Cardiac muscle cell (in vitro differentiated cells and primary cell): ENCODE measurements at regions not wholly inside any gene's neighbourhood (a gene's known extent, or its start where the extent isn't known, plus 50 kb on each side); places are given as distances from the start of the nearest gene placed in this dataset.

ENCODE experiments used
- DNase-seq, 2 donors: peaks; one replicate each; pipeline versions ENCODE4 v3.0.0 to v3.0.0-alpha.2; 2010 to 2017; ENCODE audit warnings: low read depth in 1 of 2, low spot score in 1 of 2
- H3K27ac ChIP-seq: fragments of 200-600 bp; sonication (generic); 2 replicates; pipeline ENCODE4 v1.5.1; 2016
- H3K27me3 ChIP-seq: fragments of 200-600 bp; sonication (generic); 2 replicates; pipeline ENCODE4 v1.6.0; 2016; ENCODE audit warnings: control low read depth
- H3K36me3 ChIP-seq: fragments of 200-600 bp; sonication (generic); 2 replicates; pipeline ENCODE4 v1.5.1; 2016; ENCODE audit warnings: control low read depth
- H3K4me1 ChIP-seq: fragments of 200-600 bp; sonication (generic); 2 replicates; pipeline ENCODE4 v1.8.1; 2017; ENCODE audit warnings: low read depth, mild to moderate bottlenecking, mixed run types
- H3K4me3 ChIP-seq: fragments of 200-600 bp; sonication (generic); 2 replicates; pipeline ENCODE4 v1.5.1; 2016; ENCODE audit warnings: mild to moderate bottlenecking
- H3K9me3 ChIP-seq: fragments of 200-600 bp; sonication (generic); 2 replicates; pipeline ENCODE4 v1.5.1; 2017; ENCODE audit warnings: low read depth, mild to moderate bottlenecking, control low read depth
- TF ChIP-seq, protein P1 (sequence below): IDR thresholded peaks from 2 replicates; pipeline ENCODE4 v1.5.1; 2012; ENCODE audit warnings: low read depth, mild to moderate bottlenecking, low read length

DNA sequence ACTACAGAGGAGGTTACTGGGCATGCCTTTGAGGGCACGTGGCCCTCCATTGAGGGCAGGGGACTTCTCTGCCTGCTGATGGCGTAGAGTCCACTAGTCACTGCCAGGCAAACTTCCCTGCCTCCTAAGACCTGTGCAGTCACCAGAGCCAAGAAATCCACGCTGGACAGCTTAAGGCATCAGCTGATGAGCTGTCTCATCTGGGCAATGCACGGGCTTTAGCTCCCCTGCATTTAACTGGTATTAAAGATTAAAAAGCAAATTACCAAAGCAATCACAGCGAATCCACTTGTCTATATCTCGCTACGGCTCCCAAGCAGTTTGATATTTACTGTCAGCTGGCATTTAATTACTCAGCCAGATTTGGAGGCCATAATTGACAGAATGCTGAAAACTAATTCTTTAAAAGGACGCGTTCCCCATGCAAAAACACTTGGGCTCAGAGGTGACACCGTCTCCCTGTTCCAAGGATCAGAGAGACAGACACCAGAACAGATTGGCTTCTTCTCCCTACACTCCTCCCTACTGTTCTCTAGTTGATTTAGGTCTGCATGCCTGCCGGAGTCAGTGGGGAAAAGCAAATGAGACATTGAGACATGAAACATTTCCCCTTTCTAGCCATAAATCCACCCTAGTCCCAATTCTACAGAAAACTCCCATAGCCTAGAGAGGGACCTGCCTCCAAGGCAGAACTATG, 68.5 kb downstream of the SPATA19 start:
- Histone ChIP-seq H3K4me1 (no peaks in the 10 kb centered on the region), H3K27me3 (no peaks in the 10 kb centered on the region), H3K36me3 (no peaks in the 10 kb centered on the region), H3K27ac (no peak overlapping the region), H3K9me3 (no peaks in the 10 kb centered on the region), H3K4me3 (no peak overlapping the region)
- DNase-seq, result no peak
- TF ChIP-seq, protein P1, sequence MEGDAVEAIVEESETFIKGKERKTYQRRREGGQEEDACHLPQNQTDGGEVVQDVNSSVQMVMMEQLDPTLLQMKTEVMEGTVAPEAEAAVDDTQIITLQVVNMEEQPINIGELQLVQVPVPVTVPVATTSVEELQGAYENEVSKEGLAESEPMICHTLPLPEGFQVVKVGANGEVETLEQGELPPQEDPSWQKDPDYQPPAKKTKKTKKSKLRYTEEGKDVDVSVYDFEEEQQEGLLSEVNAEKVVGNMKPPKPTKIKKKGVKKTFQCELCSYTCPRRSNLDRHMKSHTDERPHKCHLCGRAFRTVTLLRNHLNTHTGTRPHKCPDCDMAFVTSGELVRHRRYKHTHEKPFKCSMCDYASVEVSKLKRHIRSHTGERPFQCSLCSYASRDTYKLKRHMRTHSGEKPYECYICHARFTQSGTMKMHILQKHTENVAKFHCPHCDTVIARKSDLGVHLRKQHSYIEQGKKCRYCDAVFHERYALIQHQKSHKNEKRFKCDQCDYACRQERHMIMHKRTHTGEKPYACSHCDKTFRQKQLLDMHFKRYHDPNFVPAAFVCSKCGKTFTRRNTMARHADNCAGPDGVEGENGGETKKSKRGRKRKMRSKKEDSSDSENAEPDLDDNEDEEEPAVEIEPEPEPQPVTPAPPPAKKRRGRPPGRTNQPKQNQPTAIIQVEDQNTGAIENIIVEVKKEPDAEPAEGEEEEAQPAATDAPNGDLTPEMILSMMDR, result no peak

- Histone ChIP-seq H3K27me3 (no peaks in the 10 kb centered on the region), H3K9me3 (no peaks in the 10 kb centered on the region), H3K36me3 (no peaks in the 10 kb centered on the region), H3K4me3 (no peak overlapping the region), H3K4me1 (no peaks in the 10 kb centered on the region), H3K27ac (no peak overlapping the region)
- DNase-seq, result no peak
- TF ChIP-seq, protein P1, result no peak
These were observed 82.8 kb downstream of the SPATA19 start for GRCh38 chr11:133762538-133762937.

DNA sequence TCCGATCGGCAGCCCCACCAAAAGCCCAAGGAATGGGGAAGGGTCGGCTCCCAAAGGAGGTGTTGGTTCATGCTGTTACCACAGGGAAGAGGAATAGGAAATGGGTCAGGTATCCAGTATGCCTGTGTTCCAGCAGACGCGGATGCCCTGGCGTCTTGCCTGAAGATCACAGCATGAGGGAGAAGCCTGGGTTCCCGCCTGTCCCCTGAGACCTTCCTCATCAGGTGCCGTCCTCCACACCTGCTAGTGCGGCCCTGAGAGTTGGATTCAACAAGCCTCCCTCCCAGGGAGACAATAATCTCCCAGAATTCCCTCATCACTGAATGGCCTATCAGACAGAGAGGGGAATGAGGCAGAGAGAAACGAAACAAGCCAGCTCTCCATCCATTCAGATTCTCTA, 92.2 kb downstream of the SPATA19 start:
- Histone ChIP-seq H3K36me3 (no peaks in the 10 kb centered on the region), H3K27ac (no peak overlapping the region), H3K9me3 (no peaks in the 10 kb centered on the region), H3K4me1 (no peaks in the 10 kb centered on the region), H3K27me3 (peaks cover 3% of the 10 kb centered on the region), H3K4me3 (no peak overlapping the region)
- TF ChIP-seq, protein P1, result no peak
- DNase-seq, result no peak

GRCh38 chr11:133749841-133750240, 95.5 kb downstream of the SPATA19 start:
- H3K4me1 ChIP-seq, result no peaks in the 10 kb centered on the region
- no peaks in the 10 kb centered on the region for H3K27me3 ChIP-seq
- no peak overlapping the region for H3K27ac ChIP-seq
- H3K36me3 ChIP-seq, result no peaks in the 10 kb centered on the region
- no peak overlapping the region for H3K4me3 ChIP-seq
- no peaks in the 10 kb centered on the region for H3K9me3 ChIP-seq
- TF ChIP-seq, protein P1, result no peak
- DNase-seq, result no peak

DNA sequence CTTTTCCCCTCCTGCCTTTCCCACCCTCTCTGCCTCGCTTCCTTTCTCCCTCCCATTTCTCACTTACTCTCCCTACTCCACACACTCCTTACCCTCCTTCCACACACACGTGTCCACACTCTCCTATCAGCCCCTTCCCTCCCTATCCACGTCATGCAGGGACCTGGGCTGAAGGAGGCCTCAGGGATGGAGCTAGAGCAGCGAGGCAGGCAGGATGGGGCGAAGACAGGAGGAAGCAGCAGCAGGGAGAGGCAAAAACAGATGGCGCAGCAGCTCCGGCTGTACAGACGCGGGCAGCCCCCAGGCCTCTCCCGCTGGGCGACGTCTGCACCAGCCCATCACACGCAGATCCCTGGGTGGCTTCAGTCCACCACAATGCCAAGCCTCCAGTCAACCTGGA, 97.9 kb downstream of the SPATA19 start:
- no peak overlapping the region for H3K27ac ChIP-seq
- no peaks in the 10 kb centered on the region for H3K36me3 ChIP-seq
- no peak overlapping the region for H3K4me3 ChIP-seq
- no peaks in the 10 kb centered on the region for H3K9me3 ChIP-seq
- H3K27me3 ChIP-seq, result no peaks in the 10 kb centered on the region
- no peaks in the 10 kb centered on the region for H3K4me1 ChIP-seq
- no peak for DNase-seq
- TF ChIP-seq, protein P1, result no peak
